ENCODE measurements at regions not wholly inside any gene's neighbourhood (a gene's known extent, or its start where the extent isn't known, plus 50 kb on each side); places are given as distances from the start of the nearest gene placed in this dataset.
"Not testable (repeated sequence)": the region's sequence is repeated elsewhere in the genome, so short reads cannot be mapped to it uniquely, and the experiment has no call there.

DNA sequence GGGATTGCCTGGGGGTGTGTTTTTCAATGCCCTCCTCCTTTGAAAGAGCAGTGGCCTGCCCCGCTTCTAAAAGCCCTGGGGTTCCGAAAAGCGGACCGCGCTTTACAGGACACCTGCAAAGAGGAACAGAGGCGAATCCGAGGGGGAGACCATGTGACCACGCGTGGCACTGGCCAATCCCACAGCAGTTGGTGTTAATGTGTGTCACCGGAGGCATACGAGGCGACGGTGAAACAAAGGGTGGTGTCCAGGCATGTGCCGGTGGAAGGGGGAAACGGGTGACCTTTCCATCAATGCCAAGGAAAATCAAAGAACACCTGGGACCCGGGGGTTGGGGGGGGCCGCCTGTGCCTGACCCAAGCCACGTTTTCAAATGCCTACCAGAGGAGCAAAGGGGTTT is 478.4 kb downstream of the SPATA31A7 start:
- TF ChIP-seq, protein P1, sequence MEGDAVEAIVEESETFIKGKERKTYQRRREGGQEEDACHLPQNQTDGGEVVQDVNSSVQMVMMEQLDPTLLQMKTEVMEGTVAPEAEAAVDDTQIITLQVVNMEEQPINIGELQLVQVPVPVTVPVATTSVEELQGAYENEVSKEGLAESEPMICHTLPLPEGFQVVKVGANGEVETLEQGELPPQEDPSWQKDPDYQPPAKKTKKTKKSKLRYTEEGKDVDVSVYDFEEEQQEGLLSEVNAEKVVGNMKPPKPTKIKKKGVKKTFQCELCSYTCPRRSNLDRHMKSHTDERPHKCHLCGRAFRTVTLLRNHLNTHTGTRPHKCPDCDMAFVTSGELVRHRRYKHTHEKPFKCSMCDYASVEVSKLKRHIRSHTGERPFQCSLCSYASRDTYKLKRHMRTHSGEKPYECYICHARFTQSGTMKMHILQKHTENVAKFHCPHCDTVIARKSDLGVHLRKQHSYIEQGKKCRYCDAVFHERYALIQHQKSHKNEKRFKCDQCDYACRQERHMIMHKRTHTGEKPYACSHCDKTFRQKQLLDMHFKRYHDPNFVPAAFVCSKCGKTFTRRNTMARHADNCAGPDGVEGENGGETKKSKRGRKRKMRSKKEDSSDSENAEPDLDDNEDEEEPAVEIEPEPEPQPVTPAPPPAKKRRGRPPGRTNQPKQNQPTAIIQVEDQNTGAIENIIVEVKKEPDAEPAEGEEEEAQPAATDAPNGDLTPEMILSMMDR (IDR thresholded peaks at IDR 0.05; ENCODE audit: low read depth, low read length), result not testable (repeated sequence)
- TF ChIP-seq POLR2A (IDR thresholded peaks at IDR 0.05; ENCODE audit: extremely low read depth, insufficient read length); MYC (IDR thresholded peaks at IDR 0.05; ENCODE audit: low read depth, low read length): not testable (repeated sequence)
- TF ChIP-seq, protein P2, sequence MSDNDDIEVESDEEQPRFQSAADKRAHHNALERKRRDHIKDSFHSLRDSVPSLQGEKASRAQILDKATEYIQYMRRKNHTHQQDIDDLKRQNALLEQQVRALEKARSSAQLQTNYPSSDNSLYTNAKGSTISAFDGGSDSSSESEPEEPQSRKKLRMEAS (IDR thresholded peaks at IDR 0.05; ENCODE audit: low read depth, low read length), result not testable (repeated sequence)
